DND-41 (cell line): ENCODE measurements at regions not wholly inside any gene's neighbourhood (a gene's known extent, or its start where the extent isn't known, plus 50 kb on each side); places are given as distances from the start of the nearest gene placed in this dataset.

Experiments
- CTCF ChIP-seq: IDR thresholded peaks from 2 replicates; pipeline ENCODE4 v1.5.1; 2012; ENCODE audit warnings: borderline replicate concordance, low read length, moderate library complexity, mild to moderate bottlenecking; ENCODE audit not compliant: poor library complexity, severe bottlenecking; ENCODE audit errors: extremely low read depth
- EZH2 ChIP-seq: IDR thresholded peaks from 3 replicates; pipeline ENCODE4 v1.6.1; 2012; ENCODE audit warnings: borderline replicate concordance, low read depth, mild to moderate bottlenecking, moderate library complexity, low read length, inconsistent platforms; ENCODE audit not compliant: severe bottlenecking

- TF ChIP-seq CTCF (no peak), EZH2 (no peak)
Observed at GRCh38 chr9:79165020-79165780, 406.6 kb upstream of the TLE4 start.
